ENCODE measurements at regions not wholly inside any gene's neighbourhood (a gene's known extent, or its start where the extent isn't known, plus 50 kb on each side); places are given as distances from the start of the nearest gene placed in this dataset.

GRCh38 chr10:3400348-3400747 lies 227.8 kb upstream of the PITRM1 start:
- TF ChIP-seq JUN (IDR thresholded peaks at IDR 0.05; ENCODE audit: borderline replicate concordance, insufficient read depth, insufficient read length, low read depth) (peak; percentile 46), POLR2A (IDR thresholded peaks at IDR 0.05; ENCODE audit: low read depth, low read length) (no peak), EZH2 (IDR thresholded peaks at IDR 0.05; ENCODE audit: borderline replicate concordance, low read depth, low read length, severe bottlenecking) (no peak), POLR2AphosphoS5 (IDR thresholded peaks at IDR 0.05; ENCODE audit: insufficient read depth, low read depth, low read length) (no peak), CTCF (IDR thresholded peaks at IDR 0.05; ENCODE audit: extremely low read depth in 1 of 2, insufficient read depth in 1 of 2, low read depth in 1 of 2, low read length in 2 of 2) (no peak), MAX (IDR thresholded peaks at IDR 0.05; ENCODE audit: insufficient read depth, insufficient read length) (no peak), MYC (IDR thresholded peaks at IDR 0.05; ENCODE audit: low read depth, low read length) (no peak)
- no peaks in the 10 kb centered on the region for H3K9me1 ChIP-seq (replicated peaks; ENCODE audit: control insufficient read depth, extremely low read depth, insufficient read depth, low read length)
- no peaks in the 10 kb centered on the region for H3K9me3 ChIP-seq (replicated peaks; ENCODE audit: control insufficient read depth, insufficient read depth, low read length)
- H3K79me2 ChIP-seq (ENCODE audit: control insufficient read depth, insufficient read depth, low read length): no peaks in the 10 kb centered on the region
- H3K4me1 ChIP-seq (ENCODE audit: control insufficient read depth, extremely low read depth, insufficient read depth, low read length): peaks cover 24% of the 10 kb centered on the region
- DNase-seq (ENCODE audit: low read depth, low spot score) (peak; percentile 87), FAIRE-seq (peak; percentile 89)
- POLR2A ChIA-PET: no interaction called here
- no peaks in the 10 kb centered on the region for H3K36me3 ChIP-seq (ENCODE audit: control insufficient read depth in 2 of 2, extremely low read depth in 1 of 2, insufficient read depth in 2 of 2, low read length in 2 of 2)
- H3K9ac ChIP-seq (replicated peaks; ENCODE audit: extremely low read depth, insufficient read depth, low read length): peak overlapping the region; percentile 58
- H3K27me3 ChIP-seq (ENCODE audit: control insufficient read depth in 2 of 2, insufficient read depth in 2 of 2, low read length in 2 of 2): no peaks in the 10 kb centered on the region
- dilution Hi-C loops (cut with MboI; ENCODE audit: extremely low pct_ligation_motif_present, low sequenced_read_pairs): no loop called here
- H3K4me2 ChIP-seq (ENCODE audit: insufficient read depth, low read length): peak overlapping the region; percentile 12
- no TSS peak for BruUV-seq (replicated peaks)
- H3K4me3 ChIP-seq (replicated peaks in 1 of 3; ENCODE audit: insufficient read depth in 1 of 3, low read depth in 1 of 3, low read length in 3 of 3): no peak overlapping the region
- H4K20me1 ChIP-seq (replicated peaks; ENCODE audit: control insufficient read depth, extremely low read depth, insufficient read depth, low read length): no peaks in the 10 kb centered on the region
- peak overlapping the region; percentile 69 for H3K27ac ChIP-seq (ENCODE audit: insufficient read depth, low read depth, low read length)
- CTCF ChIA-PET: no interaction called here
- intact Hi-C loops (cut with micrococcal nuclease): loop anchor here (1.0 to 2.0 kb wide), 5 partner anchors 24 to 136 kb away; no protein-coding TSS in a partner anchor
- H2AFZ ChIP-seq (ENCODE audit: low read depth, low read length): peak overlapping the region; percentile 30
